Stomach (tissue), 4 donors: ENCODE measurements at regions not wholly inside any gene's neighbourhood (a gene's known extent, or its start where the extent isn't known, plus 50 kb on each side); places are given as distances from the start of the nearest gene placed in this dataset.

Experiments
- CTCF ChIP-seq, 7 experiments: fragments of 450-650 bp in 4 of 7; fragments of 200-600 bp in 3 of 7; sonication (generic) in 3 of 7; IDR thresholded peaks; one replicate each; pipeline ENCODE4 v1.5.1; 2016 to 2019; ENCODE audit warnings: antibody characterized with exemption in 7 of 7, control low read depth in 2 of 7, mild to moderate bottlenecking in 1 of 7
- POLR2AphosphoS5 ChIP-seq, 3 donors: sonication (generic); formaldehyde crosslinking; IDR thresholded peaks; one replicate each; pipeline ENCODE4 v1.6.1; 2016; ENCODE audit warnings: antibody characterized with exemption in 3 of 3

- TF ChIP-seq CTCF (IDR thresholded peaks at IDR 0.05), result no peak
- TF ChIP-seq POLR2AphosphoS5 (IDR thresholded peaks at IDR 0.05), result no peak
These were observed 55.7 kb upstream of the RNPC3 start for GRCh38 chr1:103469801-103470200.
